Astrocyte of the spinal cord (primary cell): ENCODE measurements at regions not wholly inside any gene's neighbourhood (a gene's known extent, or its start where the extent isn't known, plus 50 kb on each side); places are given as distances from the start of the nearest gene placed in this dataset.

Experiments used
- DNase-seq: peaks from one replicate; pipeline ENCODE4 v3.0.0; 2011; ENCODE audit warnings: low read depth, low spot score
- H3K4me3 ChIP-seq: 2 replicates; pipeline ENCODE4 v1.5.1; 2011; ENCODE audit warnings: low read depth, mild to moderate bottlenecking, low read length, moderate library complexity
- CTCF ChIP-seq: IDR thresholded peaks from 2 replicates; pipeline ENCODE4 v1.5.1; 2012; ENCODE audit warnings: low read depth, mild to moderate bottlenecking, low read length, inconsistent platforms
- in situ Hi-C: cut with HindIII; loops from 2 replicates; pipeline ENCODE4 v1.10.0; 2017; ENCODE audit warnings: low sequenced_read_pairs

GRCh38 chr16:48999508-48999907 lies 282.1 kb downstream of the CBLN1 start:
- no peak for DNase-seq
- H3K4me3 ChIP-seq, result no peak overlapping the region
- in situ Hi-C loops, result no loop called here
- TF ChIP-seq CTCF, result no peak

GRCh38 chr16:48999044-48999443 lies 282.6 kb downstream of the CBLN1 start:
- H3K4me3 ChIP-seq, result no peak overlapping the region
- no peak for TF ChIP-seq CTCF
- in situ Hi-C loops, result no loop called here
- no peak for DNase-seq

- in situ Hi-C loops, result no loop called here
- TF ChIP-seq CTCF, result no peak
- DNase-seq, result no peak
- no peak overlapping the region for H3K4me3 ChIP-seq
Measured at GRCh38 chr16:48997946-48998345, 283.7 kb downstream of the CBLN1 start.

- in situ Hi-C loops, result no loop called here
- no peak overlapping the region for H3K4me3 ChIP-seq
- DNase-seq, result no peak
- TF ChIP-seq CTCF, result no peak
Measured at GRCh38 chr16:48997081-48997615, 284.5 kb downstream of the CBLN1 start.

- no peak overlapping the region for H3K4me3 ChIP-seq
- no peak for DNase-seq
- in situ Hi-C loops, result no loop called here
- no peak for TF ChIP-seq CTCF
Measured at GRCh38 chr16:48978501-48978900, 303.1 kb downstream of the CBLN1 start.

GRCh38 chr16:48972236-48972635 lies 309.4 kb downstream of the CBLN1 start:
- in situ Hi-C loops, result no loop called here
- no peak overlapping the region for H3K4me3 ChIP-seq
- no peak for TF ChIP-seq CTCF
- no peak for DNase-seq

- TF ChIP-seq CTCF, result no peak
- no peak for DNase-seq
- H3K4me3 ChIP-seq, result no peak overlapping the region
Measured at GRCh38 chr16:48971571-48972077, 310.0 kb downstream of the CBLN1 start.

More at GRCh38 chr16:48971571-48972077, 310.0 kb downstream of the CBLN1 start:
- in situ Hi-C loops, result no loop called here
